GM20431 (cell line): ENCODE measurements at regions not wholly inside any gene's neighbourhood (a gene's known extent, or its start where the extent isn't known, plus 50 kb on each side); places are given as distances from the start of the nearest gene placed in this dataset.

Experiments
- in situ Hi-C: fragments of 300-500 bp; cut with MseI, MboI; formaldehyde crosslinking; loops from one replicate; pipeline ENCODE4 v1.15.0; 2020; ENCODE audit warnings: low sequenced_read_pairs; ENCODE audit not compliant: unreplicated experiment

GRCh38 chr11:112565551-112565950 lies 304.9 kb upstream of the PLET1 start:
- in situ Hi-C loops, result no loop called here

GRCh38 chr11:112566124-112566523 lies 305.5 kb upstream of the PLET1 start:
- in situ Hi-C loops, result no loop called here

GRCh38 chr11:112570333-112570732 lies 309.7 kb upstream of the PLET1 start:
- in situ Hi-C loops, result no loop called here

- in situ Hi-C loops, result loop anchor here (25.0 kb wide), 2 partner anchors 208 to 708 kb away; no protein-coding TSS in a partner anchor
Observed at GRCh38 chr11:112579282-112579681, 318.6 kb upstream of the PLET1 start.

GRCh38 chr11:112580864-112581263 lies 320.2 kb upstream of the PLET1 start:
- in situ Hi-C loops, result loop anchor here (25.0 kb wide), 2 partner anchors 206 to 706 kb away; no protein-coding TSS in a partner anchor

- in situ Hi-C loops, result loop anchor here (25.0 kb wide), 2 partner anchors 206 to 706 kb away; no protein-coding TSS in a partner anchor
Observed at GRCh38 chr11:112581747-112582146, 321.1 kb upstream of the PLET1 start.

- in situ Hi-C loops, result loop anchor here (25.0 kb wide), 2 partner anchors 205 to 705 kb away; no protein-coding TSS in a partner anchor
Observed at GRCh38 chr11:112582366-112582765, 321.7 kb upstream of the PLET1 start.

GRCh38 chr11:112583261-112583893 lies 322.7 kb upstream of the PLET1 start:
- in situ Hi-C loops, result loop anchor here (25.0 kb wide), 2 partner anchors 204 to 704 kb away; no protein-coding TSS in a partner anchor

GRCh38 chr11:112584672-112585071 lies 324.0 kb upstream of the PLET1 start:
- in situ Hi-C loops, result loop anchor here (25.0 kb wide), 2 partner anchors 203 to 703 kb away; no protein-coding TSS in a partner anchor

GRCh38 chr11:112587664-112588063 lies 327.0 kb upstream of the PLET1 start:
- in situ Hi-C loops, result loop anchor here (25.0 kb wide), 2 partner anchors 200 to 700 kb away; no protein-coding TSS in a partner anchor

- in situ Hi-C loops, result loop anchor here (25.0 kb wide), 2 partner anchors 199 to 699 kb away; no protein-coding TSS in a partner anchor
Observed at GRCh38 chr11:112588252-112588694, 327.6 kb upstream of the PLET1 start.

GRCh38 chr11:112589155-112589554 lies 328.5 kb upstream of the PLET1 start:
- in situ Hi-C loops, result loop anchor here (25.0 kb wide), 2 partner anchors 198 to 698 kb away; no protein-coding TSS in a partner anchor

GRCh38 chr11:112590764-112591163 lies 330.1 kb upstream of the PLET1 start:
- in situ Hi-C loops, result loop anchor here (25.0 kb wide), 2 partner anchors 197 to 697 kb away; no protein-coding TSS in a partner anchor

GRCh38 chr11:112593440-112593839 lies 332.8 kb upstream of the PLET1 start:
- in situ Hi-C loops, result loop anchor here (25.0 kb wide), 2 partner anchors 194 to 694 kb away; no protein-coding TSS in a partner anchor

GRCh38 chr11:112596324-112596723 lies 335.7 kb upstream of the PLET1 start:
- in situ Hi-C loops, result loop anchor here (25.0 kb wide), 2 partner anchors 191 to 691 kb away; no protein-coding TSS in a partner anchor

GRCh38 chr11:112597286-112597790 lies 336.7 kb upstream of the PLET1 start:
- in situ Hi-C loops, result loop anchor here (25.0 kb wide), 2 partner anchors 190 to 690 kb away; no protein-coding TSS in a partner anchor

- in situ Hi-C loops, result loop anchor here (25.0 kb wide), 2 partner anchors 188 to 688 kb away; no protein-coding TSS in a partner anchor
Observed at GRCh38 chr11:112599265-112599664, 338.6 kb upstream of the PLET1 start.

GRCh38 chr11:112599856-112600533 lies 339.3 kb upstream of the PLET1 start:
- in situ Hi-C loops, result loop anchor here (25.0 kb wide), 2 partner anchors 187 to 687 kb away; no protein-coding TSS in a partner anchor

GRCh38 chr11:112605093-112605666 lies 344.5 kb upstream of the PLET1 start:
- in situ Hi-C loops, result no loop called here

- in situ Hi-C loops, result no loop called here
Observed at GRCh38 chr11:112606656-112607055, 346.0 kb upstream of the PLET1 start.
